ENCODE measurements at regions not wholly inside any gene's neighbourhood (a gene's known extent, or its start where the extent isn't known, plus 50 kb on each side); places are given as distances from the start of the nearest gene placed in this dataset.

- intact Hi-C loops (cut with micrococcal nuclease) = no loop called here
- no peak for DNase-seq
- Histone ChIP-seq H3K4me2 (replicated peaks; ENCODE audit: extremely low read depth, low read length, poor library complexity, severe bottlenecking) (no peak overlapping the region), H3K4me3 (replicated peaks in 1 of 3; ENCODE audit: low read depth in 2 of 3, low read length in 3 of 3) (no peak overlapping the region), H3K9me3 (replicated peaks in 1 of 2; ENCODE audit: control insufficient read depth in 1 of 2, insufficient read depth in 1 of 2, low read length in 2 of 2) (no peaks in the 10 kb centered on the region), H3K27ac (ENCODE audit: low read depth in 1 of 2, low read length in 2 of 2) (no peak overlapping the region), H4K20me1 (ENCODE audit: insufficient read depth, low read length) (no peaks in the 10 kb centered on the region), H3K36me3 (replicated peaks in 1 of 2; ENCODE audit: control insufficient read depth in 1 of 2, insufficient read depth in 2 of 2, low read length in 2 of 2) (no peaks in the 10 kb centered on the region), H3K9ac (ENCODE audit: insufficient read depth, low read length, poor library complexity, severe bottlenecking) (no peak overlapping the region), H2AFZ (ENCODE audit: insufficient read depth, low read depth, low read length, poor library complexity, severe bottlenecking) (no peak overlapping the region), H3K79me2 (ENCODE audit: insufficient read depth, low read length) (no peaks in the 10 kb centered on the region), H3K27me3 (ENCODE audit: control insufficient read depth in 2 of 2, insufficient read depth in 2 of 2, low read length in 2 of 2) (no peaks in the 10 kb centered on the region), H3K4me1 (ENCODE audit: control insufficient read depth in 1 of 2, insufficient read depth in 2 of 2, low read length in 2 of 2) (peaks cover 0 to 14% of the 10 kb centered on the region in 2 donors)
- H3K27ac Mint-ChIP-seq = no peak overlapping the region
- H3K4me1 Mint-ChIP-seq = peaks cover 16% of the 10 kb centered on the region
- peaks cover 1 to 15% (median 11%) of the 10 kb centered on the region in 3 donors for H3K27me3 Mint-ChIP-seq (ENCODE audit: low read depth in 3 of 3)
- no peaks in the 10 kb centered on the region for H3K9me3 Mint-ChIP-seq
- TF ChIP-seq, protein P1, sequence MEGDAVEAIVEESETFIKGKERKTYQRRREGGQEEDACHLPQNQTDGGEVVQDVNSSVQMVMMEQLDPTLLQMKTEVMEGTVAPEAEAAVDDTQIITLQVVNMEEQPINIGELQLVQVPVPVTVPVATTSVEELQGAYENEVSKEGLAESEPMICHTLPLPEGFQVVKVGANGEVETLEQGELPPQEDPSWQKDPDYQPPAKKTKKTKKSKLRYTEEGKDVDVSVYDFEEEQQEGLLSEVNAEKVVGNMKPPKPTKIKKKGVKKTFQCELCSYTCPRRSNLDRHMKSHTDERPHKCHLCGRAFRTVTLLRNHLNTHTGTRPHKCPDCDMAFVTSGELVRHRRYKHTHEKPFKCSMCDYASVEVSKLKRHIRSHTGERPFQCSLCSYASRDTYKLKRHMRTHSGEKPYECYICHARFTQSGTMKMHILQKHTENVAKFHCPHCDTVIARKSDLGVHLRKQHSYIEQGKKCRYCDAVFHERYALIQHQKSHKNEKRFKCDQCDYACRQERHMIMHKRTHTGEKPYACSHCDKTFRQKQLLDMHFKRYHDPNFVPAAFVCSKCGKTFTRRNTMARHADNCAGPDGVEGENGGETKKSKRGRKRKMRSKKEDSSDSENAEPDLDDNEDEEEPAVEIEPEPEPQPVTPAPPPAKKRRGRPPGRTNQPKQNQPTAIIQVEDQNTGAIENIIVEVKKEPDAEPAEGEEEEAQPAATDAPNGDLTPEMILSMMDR (IDR thresholded peaks at IDR 0.05) = no peak
- H3K36me3 Mint-ChIP-seq = no peaks in the 10 kb centered on the region
- no peak overlapping the region for H3K4me3 Mint-ChIP-seq
- WGBS (ENCODE audit: insufficient coverage) = 100% methylated on average over 1 of the region's 3 CpGs
Measured at GRCh38 chr1:208534979-208535378, 290.8 kb upstream of the PLXNA2 start.

DNA sequence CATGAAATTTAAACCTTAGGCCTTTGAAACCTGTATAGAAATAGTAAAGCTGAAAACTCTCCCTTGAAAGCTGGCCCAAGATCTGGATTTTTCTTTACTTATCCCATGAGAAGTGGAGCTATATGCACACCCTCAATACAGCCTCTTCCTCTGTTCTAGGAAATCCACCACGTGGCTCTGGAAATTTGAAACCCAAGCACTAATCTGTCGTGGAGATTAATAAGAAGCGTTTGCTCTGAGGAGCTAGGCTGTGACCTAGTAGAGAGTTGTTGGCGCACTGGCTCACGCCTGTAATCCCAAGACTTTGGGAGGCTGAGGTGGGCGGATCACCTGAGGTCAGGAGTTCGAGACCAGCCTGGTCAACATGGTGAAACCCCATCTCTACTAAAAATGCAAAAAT lies 291.3 kb upstream of the PLXNA2 start:
- Mint-ChIP-seq H3K36me3 (no peaks in the 10 kb centered on the region), H3K9me3 (no peaks in the 10 kb centered on the region), H3K27me3 (ENCODE audit: low read depth in 3 of 3) (peaks cover 1 to 13% (median 11%) of the 10 kb centered on the region in 3 donors)

More for the DNA sequence above, 291.3 kb upstream of the PLXNA2 start:
- WGBS (ENCODE audit: insufficient coverage) = no CpG with 5 or more reads among the region's 7 CpGs
- intact Hi-C loops (cut with micrococcal nuclease) = no loop called here
- peaks cover 16% of the 10 kb centered on the region for H3K4me1 Mint-ChIP-seq
- DNase-seq = no peak
- no peak overlapping the region for H3K4me3 Mint-ChIP-seq
- no peak overlapping the region for H3K9ac ChIP-seq (ENCODE audit: insufficient read depth, low read length, poor library complexity, severe bottlenecking)
- no peak overlapping the region for H3K4me2 ChIP-seq (replicated peaks; ENCODE audit: extremely low read depth, low read length, poor library complexity, severe bottlenecking)
- H3K4me3 ChIP-seq (replicated peaks in 1 of 3; ENCODE audit: low read depth in 2 of 3, low read length in 3 of 3) = no peak overlapping the region
- H3K27ac Mint-ChIP-seq = no peak overlapping the region
- H3K27ac ChIP-seq (ENCODE audit: low read depth in 1 of 2, low read length in 2 of 2) = no peak overlapping the region
- TF ChIP-seq, protein P1 (IDR thresholded peaks at IDR 0.05) = no peak
- no peaks in the 10 kb centered on the region for H4K20me1 ChIP-seq (ENCODE audit: insufficient read depth, low read length)
- H3K79me2 ChIP-seq (ENCODE audit: insufficient read depth, low read length) = no peaks in the 10 kb centered on the region
- no peaks in the 10 kb centered on the region for H3K36me3 ChIP-seq (replicated peaks in 1 of 2; ENCODE audit: control insufficient read depth in 1 of 2, insufficient read depth in 2 of 2, low read length in 2 of 2)
- peaks cover 0 to 14% of the 10 kb centered on the region in 2 donors for H3K4me1 ChIP-seq (ENCODE audit: control insufficient read depth in 1 of 2, insufficient read depth in 2 of 2, low read length in 2 of 2)
- no peaks in the 10 kb centered on the region for H3K27me3 ChIP-seq (ENCODE audit: control insufficient read depth in 2 of 2, insufficient read depth in 2 of 2, low read length in 2 of 2)
- no peak overlapping the region for H2AFZ ChIP-seq (ENCODE audit: insufficient read depth, low read depth, low read length, poor library complexity, severe bottlenecking)
- no peaks in the 10 kb centered on the region for H3K9me3 ChIP-seq (replicated peaks in 1 of 2; ENCODE audit: control insufficient read depth in 1 of 2, insufficient read depth in 1 of 2, low read length in 2 of 2)
